ENCODE measurements at regions not wholly inside any gene's neighbourhood (a gene's known extent, or its start where the extent isn't known, plus 50 kb on each side); places are given as distances from the start of the nearest gene placed in this dataset.

DNA sequence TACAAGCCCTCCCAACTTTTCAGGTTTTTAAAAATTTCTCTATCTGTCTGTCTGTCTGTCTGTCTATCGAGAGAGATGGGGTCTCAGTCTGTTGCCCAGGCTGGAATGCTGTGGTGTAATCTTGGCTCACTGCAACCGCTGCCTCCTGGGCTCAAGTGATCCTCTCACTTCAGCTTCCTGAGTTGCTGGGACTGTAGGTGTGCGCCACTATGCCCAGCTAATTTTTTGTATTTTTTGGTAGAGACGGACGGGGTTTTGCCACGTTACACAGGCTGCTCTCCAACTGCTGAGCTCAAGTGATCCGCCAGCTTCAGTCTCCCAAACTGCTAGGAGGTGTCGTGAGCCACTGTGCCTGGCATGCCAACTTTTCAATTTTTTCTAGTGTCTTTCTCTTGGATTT, 437.2 kb downstream of the PCNX1 start:
- H3K4me2 ChIP-seq (ENCODE audit: low read length), result no peak overlapping the region
- H3K27me3 ChIP-seq (ENCODE audit: insufficient read depth, low read length), result no peaks in the 10 kb centered on the region
- no peaks in the 10 kb centered on the region for H4K20me1 ChIP-seq (ENCODE audit: insufficient read depth, low read length)
- TF ChIP-seq, protein P1, sequence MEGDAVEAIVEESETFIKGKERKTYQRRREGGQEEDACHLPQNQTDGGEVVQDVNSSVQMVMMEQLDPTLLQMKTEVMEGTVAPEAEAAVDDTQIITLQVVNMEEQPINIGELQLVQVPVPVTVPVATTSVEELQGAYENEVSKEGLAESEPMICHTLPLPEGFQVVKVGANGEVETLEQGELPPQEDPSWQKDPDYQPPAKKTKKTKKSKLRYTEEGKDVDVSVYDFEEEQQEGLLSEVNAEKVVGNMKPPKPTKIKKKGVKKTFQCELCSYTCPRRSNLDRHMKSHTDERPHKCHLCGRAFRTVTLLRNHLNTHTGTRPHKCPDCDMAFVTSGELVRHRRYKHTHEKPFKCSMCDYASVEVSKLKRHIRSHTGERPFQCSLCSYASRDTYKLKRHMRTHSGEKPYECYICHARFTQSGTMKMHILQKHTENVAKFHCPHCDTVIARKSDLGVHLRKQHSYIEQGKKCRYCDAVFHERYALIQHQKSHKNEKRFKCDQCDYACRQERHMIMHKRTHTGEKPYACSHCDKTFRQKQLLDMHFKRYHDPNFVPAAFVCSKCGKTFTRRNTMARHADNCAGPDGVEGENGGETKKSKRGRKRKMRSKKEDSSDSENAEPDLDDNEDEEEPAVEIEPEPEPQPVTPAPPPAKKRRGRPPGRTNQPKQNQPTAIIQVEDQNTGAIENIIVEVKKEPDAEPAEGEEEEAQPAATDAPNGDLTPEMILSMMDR (IDR thresholded peaks at IDR 0.05; ENCODE audit: low read length), result no peak
- no peak for TF ChIP-seq EZH2 (IDR thresholded peaks at IDR 0.05; ENCODE audit: borderline replicate concordance, low read length)
- no peaks in the 10 kb centered on the region for H3K36me3 ChIP-seq (ENCODE audit: insufficient read depth, low read length)
- no peak overlapping the region for H3K4me3 ChIP-seq (ENCODE audit: low read depth, low read length, poor library complexity, severe bottlenecking)
- H3K9ac ChIP-seq (ENCODE audit: low read length), result no peak overlapping the region
- H3K79me2 ChIP-seq (ENCODE audit: insufficient read depth, low read length), result peaks cover 4% of the 10 kb centered on the region; the same call in 1 of the 2 replicates
- H3F3A ChIP-seq (ENCODE audit: insufficient read depth, low read length), result no peaks in the 10 kb centered on the region
- H2AFZ ChIP-seq (ENCODE audit: low read length), result no peak overlapping the region
- peaks cover 2% of the 10 kb centered on the region; the same call in 1 of the 2 replicates for H3K9me3 ChIP-seq (ENCODE audit: low read length)
- H3K9me2 ChIP-seq (ENCODE audit: low read depth, low read length), result no peaks in the 10 kb centered on the region
- no peaks in the 10 kb centered on the region for H3K4me1 ChIP-seq (ENCODE audit: insufficient read depth, low read length, severe bottlenecking)
- no peak overlapping the region for H3K27ac ChIP-seq (ENCODE audit: low read depth, low read length, poor library complexity, severe bottlenecking)

DNA sequence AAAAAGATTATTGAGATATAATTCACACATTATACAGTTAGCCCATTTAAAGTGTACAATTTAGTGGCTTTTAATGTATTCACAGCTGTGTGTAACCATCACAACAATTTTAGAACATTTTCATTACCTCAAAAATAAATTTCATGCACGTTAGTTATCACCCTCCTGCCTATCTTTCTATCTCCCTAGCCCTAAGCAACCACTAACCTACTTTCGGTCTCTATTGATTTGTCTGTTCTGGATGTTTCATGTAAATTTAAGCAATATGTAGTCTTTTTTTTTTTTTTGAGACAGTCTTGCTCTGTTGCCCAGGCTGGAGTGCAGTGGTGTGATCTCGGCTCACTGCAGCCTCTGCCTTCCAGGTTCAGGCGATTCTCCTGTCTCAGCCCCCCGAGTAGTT, 439.4 kb downstream of the PCNX1 start:
- Histone ChIP-seq H3K9me2 (ENCODE audit: low read depth, low read length) (no peaks in the 10 kb centered on the region), H3K27ac (ENCODE audit: low read depth, low read length, poor library complexity, severe bottlenecking) (no peak overlapping the region), H3K4me2 (ENCODE audit: low read length) (no peak overlapping the region), H3K9ac (ENCODE audit: low read length) (no peak overlapping the region), H2AFZ (ENCODE audit: low read length) (no peak overlapping the region), H3K9me3 (ENCODE audit: low read length) (peaks cover 2% of the 10 kb centered on the region; the same call in 1 of the 2 replicates), H4K20me1 (ENCODE audit: insufficient read depth, low read length) (no peaks in the 10 kb centered on the region), H3K79me2 (ENCODE audit: insufficient read depth, low read length) (peaks cover 4% of the 10 kb centered on the region; the same call in 1 of the 2 replicates), H3F3A (ENCODE audit: insufficient read depth, low read length) (no peaks in the 10 kb centered on the region), H3K4me1 (ENCODE audit: insufficient read depth, low read length, severe bottlenecking) (no peaks in the 10 kb centered on the region), H3K27me3 (ENCODE audit: insufficient read depth, low read length) (no peaks in the 10 kb centered on the region), H3K4me3 (ENCODE audit: low read depth, low read length, poor library complexity, severe bottlenecking) (no peak overlapping the region), H3K36me3 (ENCODE audit: insufficient read depth, low read length) (no peaks in the 10 kb centered on the region)
- TF ChIP-seq EZH2 (IDR thresholded peaks at IDR 0.05; ENCODE audit: borderline replicate concordance, low read length), result no peak
- TF ChIP-seq, protein P1 (IDR thresholded peaks at IDR 0.05; ENCODE audit: low read length), result no peak

DNA sequence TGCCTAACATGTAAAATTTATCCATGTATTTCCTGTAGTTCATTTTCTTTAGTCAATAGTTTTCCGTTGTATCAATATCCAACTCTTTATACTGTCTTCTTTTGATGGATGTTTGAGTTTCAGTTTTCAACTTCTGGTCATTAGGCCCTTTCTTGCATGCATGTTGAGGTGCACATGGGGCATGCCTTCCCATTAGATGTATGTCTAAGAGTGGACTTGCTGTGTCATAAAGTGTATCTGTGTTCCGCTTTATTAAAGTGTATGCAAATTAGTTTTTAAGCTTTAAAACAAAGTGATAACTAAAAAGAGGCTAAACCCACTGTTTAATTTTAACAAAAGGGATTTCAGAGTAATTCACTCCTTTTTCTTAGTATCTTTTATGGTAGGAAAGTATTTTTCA, 441.1 kb downstream of the PCNX1 start:
- Histone ChIP-seq H3K4me2 (ENCODE audit: low read length) (no peak overlapping the region), H3K27ac (ENCODE audit: low read depth, low read length, poor library complexity, severe bottlenecking) (no peak overlapping the region), H3K9me3 (ENCODE audit: low read length) (peaks cover 8% of the 10 kb centered on the region; the same call in 1 of the 2 replicates), H3K36me3 (ENCODE audit: insufficient read depth, low read length) (no peaks in the 10 kb centered on the region), H3K4me1 (ENCODE audit: insufficient read depth, low read length, severe bottlenecking) (no peaks in the 10 kb centered on the region), H3K4me3 (ENCODE audit: low read depth, low read length, poor library complexity, severe bottlenecking) (no peak overlapping the region), H3F3A (ENCODE audit: insufficient read depth, low read length) (no peaks in the 10 kb centered on the region), H3K9ac (ENCODE audit: low read length) (no peak overlapping the region), H3K79me2 (ENCODE audit: insufficient read depth, low read length) (peaks cover 4% of the 10 kb centered on the region; the same call in 1 of the 2 replicates), H3K9me2 (ENCODE audit: low read depth, low read length) (no peaks in the 10 kb centered on the region), H3K27me3 (ENCODE audit: insufficient read depth, low read length) (no peaks in the 10 kb centered on the region), H4K20me1 (ENCODE audit: insufficient read depth, low read length) (no peaks in the 10 kb centered on the region), H2AFZ (ENCODE audit: low read length) (no peak overlapping the region)
- TF ChIP-seq, protein P1 (IDR thresholded peaks at IDR 0.05; ENCODE audit: low read length), result no peak
- no peak for TF ChIP-seq EZH2 (IDR thresholded peaks at IDR 0.05; ENCODE audit: borderline replicate concordance, low read length)

Measured in OCI-LY1 (cell line).